ENCODE measurements at regions not wholly inside any gene's neighbourhood (a gene's known extent, or its start where the extent isn't known, plus 50 kb on each side); places are given as distances from the start of the nearest gene placed in this dataset.
"Not testable (repeated sequence)": the region's sequence is repeated elsewhere in the genome, so short reads cannot be mapped to it uniquely, and the experiment has no call there.

GRCh38 chr4:69376450-69376849, 96.2 kb downstream of the UGT2B28 start:
- no peak overlapping the region for H3K27ac ChIP-seq
- no peak for DNase-seq (ENCODE audit: low spot score)
- no peaks in the 10 kb centered on the region for H4K20me1 ChIP-seq (ENCODE audit: low read depth)
- Mint-ChIP-seq H3K27me3 (ENCODE audit: insufficient read depth, low read depth) (no peaks in the 10 kb centered on the region), H3K36me3 (no peaks in the 10 kb centered on the region), H3K9me3 (no peaks in the 10 kb centered on the region), H3K4me1 (peaks cover 3% of the 10 kb centered on the region), H3K4me3 (no peak overlapping the region), H3K27ac (no peak overlapping the region)
- H3K9me3 ChIP-seq (ENCODE audit: low read depth): no peaks in the 10 kb centered on the region
- H3K79me2 ChIP-seq (ENCODE audit: low read depth): no peaks in the 10 kb centered on the region
- no peak overlapping the region for H3K4me2 ChIP-seq
- no peaks in the 10 kb centered on the region for H3F3A ChIP-seq (ENCODE audit: low read depth)
- H3K9ac ChIP-seq: no peak overlapping the region
- H3K4me1 ChIP-seq: no peaks in the 10 kb centered on the region
- TF ChIP-seq EZH2phosphoT487 (IDR thresholded peaks at IDR 0.05) (no peak), CTCF (IDR thresholded peaks at IDR 0.05) (no peak), EZH2 (IDR thresholded peaks at IDR 0.05) (no peak)
- no peaks in the 10 kb centered on the region for H3K36me3 ChIP-seq
- no peak overlapping the region for H3K4me3 ChIP-seq
- H2AFZ ChIP-seq (replicated peaks): no peak overlapping the region
- no peaks in the 10 kb centered on the region for H3K27me3 ChIP-seq

- Mint-ChIP-seq H3K4me1 (peaks cover 4% of the 10 kb centered on the region), H3K36me3 (no peaks in the 10 kb centered on the region), H3K4me3 (no peak overlapping the region), H3K9me3 (no peaks in the 10 kb centered on the region), H3K27me3 (ENCODE audit: insufficient read depth, low read depth) (no peaks in the 10 kb centered on the region), H3K27ac (no peak overlapping the region)
- no peaks in the 10 kb centered on the region for H3K4me1 ChIP-seq
- no peaks in the 10 kb centered on the region for H3K79me2 ChIP-seq (ENCODE audit: low read depth)
- no peak overlapping the region for H3K9ac ChIP-seq
- no peaks in the 10 kb centered on the region for H3K27me3 ChIP-seq
- no peak overlapping the region for H2AFZ ChIP-seq (replicated peaks)
- H3K27ac ChIP-seq: no peak overlapping the region
- no peaks in the 10 kb centered on the region for H4K20me1 ChIP-seq (ENCODE audit: low read depth)
- TF ChIP-seq EZH2phosphoT487 (IDR thresholded peaks at IDR 0.05): no peak
- no peak for TF ChIP-seq EZH2 (IDR thresholded peaks at IDR 0.05)
- no peak for TF ChIP-seq CTCF (IDR thresholded peaks at IDR 0.05)
- no peak overlapping the region for H3K4me3 ChIP-seq
- no peaks in the 10 kb centered on the region for H3K9me3 ChIP-seq (ENCODE audit: low read depth)
- no peaks in the 10 kb centered on the region for H3F3A ChIP-seq (ENCODE audit: low read depth)
- DNase-seq (ENCODE audit: low spot score): no peak
- no peak overlapping the region for H3K4me2 ChIP-seq
- H3K36me3 ChIP-seq: no peaks in the 10 kb centered on the region
Observed at GRCh38 chr4:69377562-69377961, 97.3 kb downstream of the UGT2B28 start.

- Mint-ChIP-seq H3K4me3 (no peak overlapping the region), H3K27ac (no peak overlapping the region), H3K27me3 (ENCODE audit: insufficient read depth, low read depth) (no peaks in the 10 kb centered on the region), H3K9me3 (peaks cover 3% of the 10 kb centered on the region), H3K36me3 (no peaks in the 10 kb centered on the region), H3K4me1 (peaks cover 4% of the 10 kb centered on the region)
- Histone ChIP-seq H3K4me3 (no peak overlapping the region), H3K9me3 (ENCODE audit: low read depth) (no peaks in the 10 kb centered on the region), H3K36me3 (no peaks in the 10 kb centered on the region), H3F3A (ENCODE audit: low read depth) (no peaks in the 10 kb centered on the region), H3K27ac (no peak overlapping the region), H3K9ac (no peak overlapping the region), H3K27me3 (no peaks in the 10 kb centered on the region), H3K4me1 (no peaks in the 10 kb centered on the region), H4K20me1 (ENCODE audit: low read depth) (no peaks in the 10 kb centered on the region), H3K79me2 (ENCODE audit: low read depth) (no peaks in the 10 kb centered on the region), H2AFZ (replicated peaks) (no peak overlapping the region), H3K4me2 (no peak overlapping the region)
- DNase-seq (ENCODE audit: low spot score): no peak
- TF ChIP-seq EZH2 (IDR thresholded peaks at IDR 0.05) (no peak), CTCF (IDR thresholded peaks at IDR 0.05) (no peak), EZH2phosphoT487 (IDR thresholded peaks at IDR 0.05) (no peak)
Observed at GRCh38 chr4:69383281-69383680, 103.0 kb downstream of the UGT2B28 start.

GRCh38 chr4:69389111-69389510, 106.6 kb downstream of the UGT2B4 start:
- not testable (repeated sequence) for H3K9me3 Mint-ChIP-seq; H3K4me3 ChIP-seq; H3K27me3 Mint-ChIP-seq (ENCODE audit: insufficient read depth, low read depth); H3F3A ChIP-seq (ENCODE audit: low read depth); H3K27me3 ChIP-seq; H3K9ac ChIP-seq; H4K20me1 ChIP-seq (ENCODE audit: low read depth); H2AFZ ChIP-seq (replicated peaks); H3K27ac ChIP-seq; H3K36me3 ChIP-seq; H3K27ac Mint-ChIP-seq; H3K4me1 ChIP-seq; DNase-seq (ENCODE audit: low spot score); H3K4me3 Mint-ChIP-seq; H3K4me1 Mint-ChIP-seq; H3K9me3 ChIP-seq (ENCODE audit: low read depth); H3K79me2 ChIP-seq (ENCODE audit: low read depth); H3K4me2 ChIP-seq; H3K36me3 Mint-ChIP-seq
